Erythroblast (primary cell): ENCODE measurements at regions not wholly inside any gene's neighbourhood (a gene's known extent, or its start where the extent isn't known, plus 50 kb on each side); places are given as distances from the start of the nearest gene placed in this dataset.

ENCODE experiments used
- DNase-seq, 2 experiments: peaks; one replicate each; lab custom pipeline; 2025; lab: John Stamatoyannopoulos, UW
- GATA1 ChIP-seq: IDR thresholded peaks from 2 replicates; pipeline ENCODE4 v1.6.1; 2011; ENCODE audit warnings: low read depth, mild to moderate bottlenecking, control low read depth, low read length, moderate library complexity
- POLR2A ChIP-seq: IDR thresholded peaks from 2 replicates; pipeline ENCODE4 v1.6.1; 2011; ENCODE audit warnings: mild to moderate bottlenecking, low read length

DNA sequence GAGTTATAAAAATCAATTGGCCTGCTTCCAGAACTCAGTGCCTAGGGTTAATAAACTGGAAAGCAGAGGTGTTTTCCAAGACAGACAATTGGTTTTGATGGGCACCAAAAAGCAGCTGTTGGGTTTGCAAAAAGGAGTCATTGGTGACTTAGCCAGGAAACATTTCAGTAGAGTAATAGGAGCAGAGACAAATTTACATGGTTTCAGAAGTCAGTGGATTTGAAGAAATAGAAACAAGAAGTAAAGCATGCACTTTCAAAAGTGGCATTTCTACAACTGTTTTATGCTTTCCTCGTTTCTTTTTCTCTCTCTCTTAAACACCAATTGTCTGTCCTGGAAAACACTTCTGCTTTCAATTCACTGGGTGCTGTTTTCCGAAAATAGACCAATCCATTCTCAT is 87.8 kb downstream of the GLUL start:
- no peak for DNase-seq
- TF ChIP-seq POLR2A (no peak), GATA1 (no peak)

DNA sequence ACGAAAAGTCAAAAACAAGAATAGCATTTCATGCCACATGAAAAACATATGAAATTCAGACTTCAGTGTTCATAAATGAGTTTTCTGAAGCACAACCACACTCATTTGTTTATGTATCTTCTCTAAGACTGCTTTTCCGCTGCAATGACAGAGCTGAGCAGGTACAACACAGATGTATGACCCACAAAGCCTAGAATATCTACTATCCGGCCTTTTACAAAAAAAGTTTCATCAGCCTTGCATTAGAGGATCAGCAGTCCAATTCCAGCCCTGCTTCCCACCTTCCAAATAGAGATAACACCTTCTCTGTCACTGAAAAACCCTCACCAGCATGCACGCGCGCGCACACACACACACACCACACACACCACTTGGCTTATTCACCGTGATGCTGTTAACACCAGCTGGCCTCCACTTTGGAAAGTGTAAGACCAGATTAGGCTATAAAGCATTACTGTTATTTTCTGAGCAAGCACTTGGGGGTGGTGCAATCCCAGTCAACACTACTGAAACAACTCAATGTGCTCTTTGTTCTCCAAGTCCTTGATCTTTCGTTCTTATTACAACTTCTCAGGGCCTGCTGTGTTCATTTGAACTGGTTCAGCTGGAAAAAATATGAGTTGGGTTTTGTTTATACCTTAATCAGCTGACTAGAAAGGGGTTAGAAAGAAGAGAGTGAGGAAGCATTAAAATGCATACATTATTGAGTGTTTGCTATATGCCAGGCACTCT is 90.0 kb downstream of the GLUL start:
- TF ChIP-seq POLR2A (no peak), GATA1 (no peak)
- peak; percentile 85 to 88 for DNase-seq

DNA sequence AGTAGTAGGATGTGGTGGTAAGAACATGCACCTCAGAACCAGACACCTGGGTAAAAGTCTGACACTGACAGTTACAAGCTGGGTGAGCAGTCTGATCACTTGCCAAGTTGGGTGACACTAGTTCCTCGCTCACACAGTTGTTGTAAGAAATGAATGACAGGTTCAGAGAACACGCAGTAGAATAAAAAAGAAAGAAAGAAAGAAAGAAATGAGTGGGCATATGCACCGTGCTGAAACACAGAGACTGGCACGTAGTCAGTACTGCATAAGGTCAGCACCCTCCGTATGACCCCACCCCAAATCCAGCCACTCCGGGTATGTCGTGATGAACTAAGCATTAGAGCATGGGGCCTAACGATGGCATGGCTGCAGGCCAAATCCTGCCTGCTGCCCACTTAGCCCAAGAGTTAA is 90.6 kb downstream of the GLUL start:
- DNase-seq, result peak; percentile 66 to 69

DNA sequence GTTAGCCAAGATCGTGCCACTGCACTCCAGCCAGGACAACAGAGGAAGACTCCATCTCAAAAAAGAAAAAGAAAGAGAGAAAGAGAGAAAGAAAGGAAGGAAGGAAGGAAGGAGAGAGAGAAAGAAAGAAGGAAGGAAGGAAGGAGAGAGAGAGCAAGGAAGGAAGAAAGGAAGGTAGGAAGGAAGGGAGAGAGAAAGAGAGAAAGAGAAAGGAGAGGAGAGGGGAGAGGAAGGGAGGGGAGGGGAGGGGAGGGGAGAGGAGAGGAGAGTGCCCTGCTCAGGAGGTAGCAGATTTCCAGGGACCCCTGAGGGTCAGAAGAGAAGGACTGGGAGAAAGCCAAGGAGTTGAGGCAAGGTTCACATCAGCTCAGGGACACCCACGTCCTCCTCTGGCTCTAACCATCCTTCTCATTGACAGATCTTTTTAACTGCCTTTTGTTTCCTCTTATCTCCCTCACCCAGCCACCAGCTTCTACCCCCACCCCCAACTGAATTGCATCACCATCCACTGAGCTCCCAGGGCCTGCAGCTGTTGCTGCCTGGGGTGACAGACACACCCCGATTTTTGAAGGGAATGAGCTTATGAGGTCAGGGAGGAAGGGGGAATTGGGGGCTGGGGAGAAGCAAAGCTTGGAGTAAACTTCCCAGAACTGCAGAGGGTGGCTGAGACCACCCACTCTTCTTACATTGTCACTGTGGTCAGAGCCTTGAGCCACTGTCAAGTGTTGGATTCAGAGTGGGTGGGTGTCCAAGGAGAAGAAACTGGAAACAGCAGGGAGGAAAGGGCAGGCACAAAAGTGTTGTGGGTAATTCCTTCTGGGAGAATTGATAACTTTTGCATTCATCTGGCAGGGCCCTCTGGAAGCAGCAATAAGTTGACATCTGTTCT is 91.6 kb downstream of the GLUL start:
- peak; percentile 73 for TF ChIP-seq GATA1
- TF ChIP-seq POLR2A, result peak; percentile 74
- peak; percentile 97 to 99 for DNase-seq

More for the DNA sequence above, 90.6 kb downstream of the GLUL start:
- TF ChIP-seq GATA1, result no peak
- TF ChIP-seq POLR2A, result no peak

DNA sequence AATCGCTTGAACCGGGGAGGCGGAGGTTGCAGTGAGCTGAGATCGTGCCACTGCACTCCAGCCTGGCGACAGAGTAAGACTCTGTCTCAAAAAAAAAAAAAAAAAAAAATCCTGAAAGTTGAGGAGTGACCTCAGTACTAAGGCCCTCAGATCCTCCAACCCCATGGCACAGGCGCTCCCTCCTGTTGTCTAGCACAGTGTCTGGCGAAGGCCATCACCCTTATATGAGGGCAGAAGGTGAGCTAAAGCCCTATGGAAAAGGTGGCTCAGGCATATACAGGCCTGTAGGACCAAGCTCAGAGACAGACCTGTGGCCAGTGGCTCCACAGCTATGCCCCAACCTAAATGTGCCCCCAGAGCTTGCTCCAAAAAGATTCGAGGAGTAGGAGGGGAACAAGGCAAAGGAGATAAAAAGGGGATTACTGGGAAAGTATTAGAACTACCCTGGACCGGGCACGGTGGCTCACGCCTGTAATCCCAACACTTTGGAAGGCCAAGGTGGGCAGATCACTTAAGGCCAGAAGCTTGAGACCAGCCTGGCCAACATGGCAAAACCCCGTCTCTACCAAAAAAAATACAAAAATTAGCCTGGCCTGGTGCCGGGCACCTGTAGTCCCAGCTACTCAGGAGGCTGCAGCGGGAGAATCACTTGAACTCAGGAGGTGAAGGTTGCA is 92.4 kb downstream of the GLUL start:
- DNase-seq, result peak in 1 of 2 experiments; percentile 49

DNA sequence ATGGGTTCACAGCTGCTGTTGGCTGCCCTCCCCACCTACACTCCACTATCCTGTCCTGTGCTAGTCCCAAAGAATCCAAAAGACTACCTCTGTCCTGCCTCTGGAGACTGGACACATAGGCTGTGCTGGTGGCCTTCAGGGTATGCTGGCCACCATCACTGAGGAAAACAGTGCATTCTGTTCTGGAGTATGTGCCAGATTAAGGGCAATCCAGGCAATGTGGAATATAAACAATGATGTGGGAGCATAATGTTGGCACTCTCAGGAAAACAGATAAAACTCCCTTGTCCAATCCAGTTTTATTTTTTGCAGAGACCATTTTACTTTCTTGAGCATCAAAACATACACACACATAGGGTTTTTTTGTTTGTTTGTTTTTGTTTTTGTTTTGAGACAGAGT is 94.3 kb downstream of the GLUL start:
- TF ChIP-seq POLR2A (no peak), GATA1 (no peak)
- DNase-seq, result no peak

DNA sequence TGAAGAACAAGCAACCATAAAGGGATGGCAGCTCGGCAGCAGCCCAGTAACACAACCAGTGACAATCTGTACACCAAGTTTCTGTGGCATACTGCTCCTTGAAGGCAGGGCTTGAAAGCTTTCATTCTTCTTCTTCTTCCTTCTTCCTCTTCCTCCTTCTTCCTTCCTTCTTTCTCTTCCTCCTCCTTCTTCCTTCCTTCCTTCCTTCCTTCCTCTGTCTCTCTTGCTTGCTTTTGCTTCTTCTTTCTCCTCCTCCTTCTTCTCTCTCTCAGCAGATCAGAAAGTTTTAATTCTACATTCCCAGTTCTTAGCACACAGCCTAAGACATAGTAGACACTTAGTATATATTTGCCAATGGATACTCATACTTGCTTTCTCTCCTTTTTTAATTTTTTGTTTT is 95.9 kb downstream of the GLUL start:
- TF ChIP-seq GATA1 (no peak), POLR2A (no peak)

DNA sequence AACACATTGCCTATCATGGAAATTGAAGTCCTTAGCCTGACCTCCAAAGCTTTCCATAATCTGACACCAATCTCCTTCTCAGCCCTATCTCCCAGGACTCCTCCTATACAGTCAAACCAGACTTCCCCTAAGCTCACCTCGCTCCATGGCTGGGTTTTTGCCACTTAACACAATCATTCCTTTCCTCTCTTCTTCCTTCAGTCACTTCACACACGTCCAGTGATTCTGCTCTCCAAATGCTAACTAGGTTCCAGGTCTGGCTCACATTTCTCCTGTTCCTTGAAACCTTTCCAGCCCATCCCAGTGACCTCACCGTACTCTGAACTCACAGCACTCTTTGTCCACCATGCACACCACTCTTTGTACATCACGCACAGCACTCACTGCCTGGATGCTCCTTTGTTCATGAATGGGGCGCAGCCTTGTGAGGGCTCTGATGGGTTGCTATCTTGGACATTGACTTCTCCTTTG is 98.4 kb downstream of the GLUL start:
- DNase-seq, result no peak

More for the DNA sequence above, 95.9 kb downstream of the GLUL start:
- DNase-seq, result no peak

DNA sequence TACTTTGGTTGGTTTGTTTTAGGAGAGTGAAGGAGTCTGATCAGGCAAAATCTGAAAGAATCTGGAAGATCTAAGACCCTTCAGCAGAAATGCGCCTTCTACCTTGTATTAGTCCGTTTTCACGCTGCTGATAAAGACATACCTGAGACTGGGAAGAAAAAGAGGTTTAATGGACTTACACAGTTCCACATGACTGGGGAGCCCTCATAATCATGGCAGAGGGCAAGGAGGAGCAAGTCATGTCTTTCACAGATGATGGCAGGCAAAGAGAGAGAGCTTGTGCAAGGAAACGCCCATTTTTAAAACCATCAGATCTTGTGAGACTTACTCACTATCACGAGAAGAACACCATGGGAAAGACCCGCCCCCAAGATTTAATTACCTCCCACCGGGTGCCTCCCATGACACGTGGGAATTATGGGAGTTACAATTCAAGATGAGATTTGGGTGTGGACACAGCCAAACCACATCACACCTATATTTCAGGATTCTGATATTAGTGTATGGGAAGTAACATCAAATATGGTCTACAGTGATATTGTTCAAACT is 99.3 kb downstream of the GLUL start:
- TF ChIP-seq GATA1, result no peak
- TF ChIP-seq POLR2A, result peak; percentile 33
- peak; percentile 65 to 66 for DNase-seq

More for the DNA sequence above, 98.4 kb downstream of the GLUL start:
- TF ChIP-seq GATA1 (no peak), POLR2A (no peak)

DNA sequence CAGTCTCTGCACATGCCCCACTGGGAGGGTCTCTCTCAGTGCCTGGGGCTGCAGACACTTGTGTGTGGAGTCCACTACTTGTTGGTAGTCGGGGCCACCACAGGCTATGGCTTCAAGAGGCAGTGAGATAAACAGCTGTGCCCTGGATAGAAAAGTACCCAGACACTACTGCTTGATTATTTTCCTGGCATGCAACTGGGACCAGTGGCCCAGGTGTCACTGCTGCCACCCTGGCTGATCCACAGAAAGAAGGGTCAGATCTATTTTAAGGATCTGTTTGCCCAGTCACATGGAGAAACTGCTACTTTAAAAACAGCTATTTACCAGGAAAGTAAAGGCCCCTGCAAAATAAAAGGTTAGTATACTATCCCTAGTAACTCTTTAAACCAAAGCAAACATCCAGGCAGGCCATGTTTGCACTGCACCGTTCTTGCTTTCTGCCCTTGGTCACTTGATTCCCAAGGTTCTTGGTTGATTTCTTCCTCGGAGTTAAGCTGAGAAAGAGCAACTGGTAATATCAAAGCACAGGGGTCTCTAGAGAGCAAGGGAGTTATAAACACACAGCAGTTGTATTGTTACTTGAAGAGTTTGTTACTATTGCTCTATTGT is 99.9 kb downstream of the GLUL start:
- TF ChIP-seq POLR2A (no peak), GATA1 (no peak)

DNA sequence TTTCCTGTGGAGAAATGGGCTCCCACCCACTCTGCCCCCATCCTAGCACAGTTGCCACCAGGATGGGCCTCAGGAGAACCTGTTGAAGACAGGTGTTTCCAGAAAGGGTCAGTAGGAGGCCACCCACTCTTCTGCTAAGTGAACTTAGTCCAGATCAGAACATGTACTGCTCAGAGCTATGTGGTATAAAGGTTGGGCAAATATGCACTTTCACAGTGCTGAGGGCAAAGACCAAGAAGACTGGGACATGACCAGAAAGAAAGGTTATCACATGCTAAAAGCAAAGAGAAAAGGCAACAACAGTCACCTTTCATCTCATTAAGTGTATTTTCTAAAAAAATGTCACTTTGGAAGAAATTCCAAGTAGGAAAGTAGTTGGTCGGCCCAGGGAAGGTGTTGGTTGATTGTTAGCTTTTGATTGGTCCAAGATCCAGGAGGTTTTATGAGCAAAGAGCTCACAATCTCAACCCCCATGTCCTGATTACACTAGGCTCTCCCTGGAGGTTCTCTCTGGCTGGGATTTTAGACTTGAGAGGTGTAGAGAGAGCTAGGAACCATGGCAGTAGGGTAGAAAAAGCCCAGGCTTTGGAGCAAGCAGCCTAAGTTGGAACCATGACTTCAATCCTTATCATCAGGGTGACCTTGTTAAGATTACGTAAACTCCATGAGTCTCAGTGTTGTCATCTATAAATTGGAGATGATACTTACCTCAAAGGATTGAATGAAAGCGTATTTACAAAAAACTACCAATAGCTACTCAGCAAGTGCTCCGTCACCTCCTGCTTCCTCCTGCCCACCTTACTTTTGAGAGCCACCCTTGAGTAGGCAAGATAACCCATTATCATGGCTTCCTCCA is 102.6 kb downstream of the GLUL start:
- TF ChIP-seq POLR2A (no peak), GATA1 (no peak)
- no peak for DNase-seq

More for the DNA sequence above, 99.9 kb downstream of the GLUL start:
- DNase-seq, result peak; percentile 30 to 66

DNA sequence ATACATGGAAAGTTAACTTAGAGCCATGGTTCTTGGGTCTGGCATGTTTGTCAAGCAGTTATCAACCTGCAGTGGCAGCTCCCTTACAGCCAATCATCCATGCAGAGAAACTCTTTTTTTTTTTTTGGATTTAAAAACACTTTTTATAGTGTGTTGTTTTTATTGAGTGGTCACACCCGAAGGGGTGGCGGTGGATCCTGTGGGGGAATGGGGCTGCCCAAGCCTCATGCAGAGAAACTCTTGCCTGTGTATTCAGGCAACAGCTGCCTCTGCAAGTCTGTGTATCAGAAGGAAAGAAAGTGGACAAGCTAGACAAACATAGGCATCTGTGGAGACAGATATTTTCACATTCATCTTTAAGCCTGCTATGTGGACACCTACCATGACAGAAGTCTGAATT is 104.8 kb downstream of the GLUL start:
- TF ChIP-seq GATA1, result no peak
- TF ChIP-seq POLR2A, result no peak
- no peak for DNase-seq
